ENCODE measurements at regions not wholly inside any gene's neighbourhood (a gene's known extent, or its start where the extent isn't known, plus 50 kb on each side); places are given as distances from the start of the nearest gene placed in this dataset.

DNA sequence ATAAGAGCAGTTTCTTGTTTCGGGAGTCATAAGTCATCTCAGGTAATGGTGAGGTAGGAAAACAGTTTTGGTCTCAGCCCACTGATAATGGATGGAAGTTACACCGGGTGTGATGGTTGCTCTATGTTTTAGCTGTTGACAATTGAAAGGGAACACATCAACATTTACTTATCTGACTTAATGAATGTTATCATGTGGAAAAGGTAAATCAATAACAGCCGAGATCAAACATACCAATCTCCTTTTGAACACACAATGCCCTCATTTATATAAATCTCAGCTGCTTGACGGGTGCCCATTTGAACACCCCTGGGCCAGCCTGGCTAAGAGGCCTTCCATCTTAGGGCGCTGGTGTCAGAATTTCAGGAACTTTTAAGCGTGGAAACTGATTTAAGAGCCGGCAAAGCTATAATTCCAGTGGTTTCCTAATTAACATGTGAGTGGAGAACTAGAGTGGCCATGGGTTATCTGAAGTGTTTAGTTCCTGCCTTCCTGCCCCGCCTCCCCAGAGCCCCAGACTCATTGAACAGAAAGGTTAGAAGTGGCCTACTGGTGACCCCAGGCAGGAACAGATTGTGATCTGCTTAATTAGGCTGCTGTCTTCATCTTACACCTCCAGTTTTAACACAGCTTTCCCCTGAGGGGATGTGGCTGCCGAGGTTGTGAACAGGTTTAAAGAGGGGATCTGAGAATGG lies 572.7 kb downstream of the FGF9 start:
- TF ChIP-seq, protein P1, sequence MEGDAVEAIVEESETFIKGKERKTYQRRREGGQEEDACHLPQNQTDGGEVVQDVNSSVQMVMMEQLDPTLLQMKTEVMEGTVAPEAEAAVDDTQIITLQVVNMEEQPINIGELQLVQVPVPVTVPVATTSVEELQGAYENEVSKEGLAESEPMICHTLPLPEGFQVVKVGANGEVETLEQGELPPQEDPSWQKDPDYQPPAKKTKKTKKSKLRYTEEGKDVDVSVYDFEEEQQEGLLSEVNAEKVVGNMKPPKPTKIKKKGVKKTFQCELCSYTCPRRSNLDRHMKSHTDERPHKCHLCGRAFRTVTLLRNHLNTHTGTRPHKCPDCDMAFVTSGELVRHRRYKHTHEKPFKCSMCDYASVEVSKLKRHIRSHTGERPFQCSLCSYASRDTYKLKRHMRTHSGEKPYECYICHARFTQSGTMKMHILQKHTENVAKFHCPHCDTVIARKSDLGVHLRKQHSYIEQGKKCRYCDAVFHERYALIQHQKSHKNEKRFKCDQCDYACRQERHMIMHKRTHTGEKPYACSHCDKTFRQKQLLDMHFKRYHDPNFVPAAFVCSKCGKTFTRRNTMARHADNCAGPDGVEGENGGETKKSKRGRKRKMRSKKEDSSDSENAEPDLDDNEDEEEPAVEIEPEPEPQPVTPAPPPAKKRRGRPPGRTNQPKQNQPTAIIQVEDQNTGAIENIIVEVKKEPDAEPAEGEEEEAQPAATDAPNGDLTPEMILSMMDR (IDR thresholded peaks at IDR 0.05) = no peak
- TF ChIP-seq POLR2A (IDR thresholded peaks at IDR 0.05) (no peak), EP300 (IDR thresholded peaks at IDR 0.05) (no peak)
